ENCODE measurements at regions not wholly inside any gene's neighbourhood (a gene's known extent, or its start where the extent isn't known, plus 50 kb on each side); places are given as distances from the start of the nearest gene placed in this dataset.
"Not testable (repeated sequence)": the region's sequence is repeated elsewhere in the genome, so short reads cannot be mapped to it uniquely, and the experiment has no call there.

GRCh38 chr3:51610708-51611107, 60.3 kb upstream of the TEX264 start:
- ChIA-PET CTCF (interaction anchor here (0.7 kb wide), 1 partner anchor 64 kb away, joined by 3 read pairs; no protein-coding TSS in a partner anchor), POLR2A (no interaction called here)

GRCh38 chr3:51617597-51617996, 53.5 kb upstream of the TEX264 start:
- Mint-ChIP-seq H3K27ac (no peak overlapping the region), H3K36me3 (ENCODE audit: low read depth) (peaks cover 11% of the 10 kb centered on the region), H3K9me3 (no peaks in the 10 kb centered on the region), H3K4me3 (no peak overlapping the region), H3K27me3 (no peaks in the 10 kb centered on the region), H3K4me1 (ENCODE audit: low read depth) (peaks cover 46% of the 10 kb centered on the region)
- CTCF ChIA-PET = no interaction called here
- Histone ChIP-seq H3K27ac (ENCODE audit: low read depth in 1 of 2, low read length in 2 of 2) (no peak overlapping the region), H3K36me3 (ENCODE audit: insufficient read depth, low read length) (no peaks in the 10 kb centered on the region), H3K27me3 (ENCODE audit: control insufficient read depth in 1 of 2, insufficient read depth in 2 of 2, low read length in 2 of 2) (no peaks in the 10 kb centered on the region), H3K4me3 (ENCODE audit: low read length) (no peak overlapping the region), H3K4me1 (ENCODE audit: insufficient read depth, low read length) (no peaks in the 10 kb centered on the region), H3K9me3 (ENCODE audit: control insufficient read depth in 1 of 2, insufficient read depth in 1 of 2, low read length in 2 of 2) (no peaks in the 10 kb centered on the region)
- ATAC-seq (ENCODE audit: poor library complexity) = no peak
- no peak for DNase-seq
- POLR2A ChIA-PET = no interaction called here
- intact Hi-C loops (cut with DNase I, micrococcal nuclease) = no loop called here
- TF ChIP-seq CTCF (IDR thresholded peaks at IDR 0.05) = no peak

More at GRCh38 chr3:51610708-51611107, 60.3 kb upstream of the TEX264 start:
- Mint-ChIP-seq H3K36me3 (ENCODE audit: low read depth) (peaks cover 22% of the 10 kb centered on the region), H3K27me3 (no peaks in the 10 kb centered on the region), H3K4me3 (no peak overlapping the region), H3K9me3 (no peaks in the 10 kb centered on the region), H3K27ac (no peak overlapping the region), H3K4me1 (ENCODE audit: low read depth) (peaks cover 27% of the 10 kb centered on the region)
- H3K4me3 ChIP-seq (ENCODE audit: low read length) = no peak overlapping the region
- ATAC-seq (ENCODE audit: poor library complexity) = no peak
- no peaks in the 10 kb centered on the region for H3K27me3 ChIP-seq (ENCODE audit: control insufficient read depth in 1 of 2, insufficient read depth in 2 of 2, low read length in 2 of 2)
- no peaks in the 10 kb centered on the region for H3K9me3 ChIP-seq (ENCODE audit: control insufficient read depth in 1 of 2, insufficient read depth in 1 of 2, low read length in 2 of 2)
- no peak for TF ChIP-seq CTCF (IDR thresholded peaks at IDR 0.05)
- DNase-seq = no peak
- H3K4me1 ChIP-seq (ENCODE audit: insufficient read depth, low read length) = peaks cover 4% of the 10 kb centered on the region
- no peaks in the 10 kb centered on the region for H3K36me3 ChIP-seq (ENCODE audit: insufficient read depth, low read length)
- no peak overlapping the region for H3K27ac ChIP-seq (ENCODE audit: low read depth in 1 of 2, low read length in 2 of 2)
- intact Hi-C loops (cut with DNase I, micrococcal nuclease) = no loop called here

- H3K9me3 ChIP-seq (ENCODE audit: control insufficient read depth in 1 of 2, insufficient read depth in 1 of 2, low read length in 2 of 2); CTCF ChIA-PET; H3K27ac Mint-ChIP-seq; H3K4me3 Mint-ChIP-seq; H3K4me3 ChIP-seq (ENCODE audit: low read length); H3K27me3 ChIP-seq (ENCODE audit: control insufficient read depth in 1 of 2, insufficient read depth in 2 of 2, low read length in 2 of 2); intact Hi-C loops (cut with DNase I, micrococcal nuclease); H3K27me3 Mint-ChIP-seq; H3K4me1 ChIP-seq (ENCODE audit: insufficient read depth, low read length); H3K27ac ChIP-seq (ENCODE audit: low read depth in 1 of 2, low read length in 2 of 2); H3K9me3 Mint-ChIP-seq; H3K36me3 ChIP-seq (ENCODE audit: insufficient read depth, low read length); DNase-seq; ATAC-seq (ENCODE audit: poor library complexity): not testable (repeated sequence)
- peaks cover 50% of the 10 kb centered on the region for H3K4me1 Mint-ChIP-seq (ENCODE audit: low read depth)
- peaks cover 16% of the 10 kb centered on the region for H3K36me3 Mint-ChIP-seq (ENCODE audit: low read depth)
- POLR2A ChIA-PET = interaction anchor here (0.6 kb wide), 1 partner anchor 189 kb away, joined by 4 read pairs; no protein-coding TSS in a partner anchor
Measured at GRCh38 chr3:51618038-51618437, 53.0 kb upstream of the TEX264 start.

- ATAC-seq (ENCODE audit: poor library complexity) (no peak), DNase-seq (no peak)
- ChIA-PET CTCF (no interaction called here), POLR2A (interaction anchor here (0.6 kb wide), 1 partner anchor 190 kb away, joined by 4 read pairs; no protein-coding TSS in a partner anchor)
- H3K9me3 Mint-ChIP-seq = no peaks in the 10 kb centered on the region
- Histone ChIP-seq H3K27me3 (ENCODE audit: control insufficient read depth in 1 of 2, insufficient read depth in 2 of 2, low read length in 2 of 2) (no peaks in the 10 kb centered on the region), H3K36me3 (ENCODE audit: insufficient read depth, low read length) (no peaks in the 10 kb centered on the region), H3K4me1 (ENCODE audit: insufficient read depth, low read length) (no peaks in the 10 kb centered on the region), H3K4me3 (ENCODE audit: low read length) (no peak overlapping the region), H3K9me3 (ENCODE audit: control insufficient read depth in 1 of 2, insufficient read depth in 1 of 2, low read length in 2 of 2) (no peaks in the 10 kb centered on the region), H3K27ac (ENCODE audit: low read depth in 1 of 2, low read length in 2 of 2) (no peak overlapping the region)
- intact Hi-C loops (cut with DNase I, micrococcal nuclease) = no loop called here
- H3K36me3 Mint-ChIP-seq (ENCODE audit: low read depth) = peaks cover 18% of the 10 kb centered on the region
- H3K4me1 Mint-ChIP-seq (ENCODE audit: low read depth) = peaks cover 52% of the 10 kb centered on the region
- no peaks in the 10 kb centered on the region for H3K27me3 Mint-ChIP-seq
- no peak overlapping the region for H3K4me3 Mint-ChIP-seq
- no peak overlapping the region for H3K27ac Mint-ChIP-seq
- no peak for TF ChIP-seq CTCF (IDR thresholded peaks at IDR 0.05)
Measured at GRCh38 chr3:51618496-51618895, 52.6 kb upstream of the TEX264 start.
